PFSK-1 (cell line): ENCODE measurements at regions not wholly inside any gene's neighbourhood (a gene's known extent, or its start where the extent isn't known, plus 50 kb on each side); places are given as distances from the start of the nearest gene placed in this dataset.

Experiments used
- FOXP2 ChIP-seq: optimal IDR thresholded peaks from 2 replicates; pipeline ENCODE3; 2011; ENCODE audit warnings: borderline replicate concordance, control low read depth, inconsistent platforms; ENCODE audit not compliant: insufficient read depth; ENCODE audit errors: extremely low read length, extremely low read depth
- POLR2AphosphoS5 ChIP-seq: IDR thresholded peaks from 2 replicates; pipeline ENCODE4 v1.6.1; 2012; ENCODE audit warnings: low read depth, mild to moderate bottlenecking, control low read depth, low read length, moderate library complexity
- REST ChIP-seq, 2 experiments: IDR thresholded peaks; 2 replicates each; pipeline versions ENCODE4 v1.6.1 to v1.8.0; 2011 to 2012; ENCODE audit warnings: low read depth in 2 of 2, low read length in 2 of 2, control low read depth in 1 of 2, inconsistent platforms in 1 of 2, mild to moderate bottlenecking in 1 of 2, moderate library complexity in 1 of 2; ENCODE audit not compliant: insufficient read depth in 1 of 2
- SIN3A ChIP-seq: IDR thresholded peaks from 2 replicates; pipeline ENCODE4 v1.6.1; 2012; ENCODE audit warnings: mild to moderate bottlenecking, low read length, moderate library complexity, borderline replicate concordance; ENCODE audit not compliant: insufficient read depth
- TAF1 ChIP-seq: IDR thresholded peaks from 2 replicates; pipeline ENCODE4 v1.6.1; 2012; ENCODE audit warnings: low read length, control low read depth, borderline replicate concordance; ENCODE audit not compliant: insufficient read depth

- TF ChIP-seq TAF1 (no peak), FOXP2 (no peak), POLR2AphosphoS5 (no peak), SIN3A (no peak), REST (IDR thresholded peaks at IDR 0.05; ENCODE audit: insufficient read depth in 1 of 2, low read depth in 2 of 2, low read length in 2 of 2) (no peak)
Observed at GRCh38 chr21:23218667-23219066, 2220.5 kb downstream of the NCAM2 start.

GRCh38 chr21:23217597-23217996 lies 2219.4 kb downstream of the NCAM2 start:
- TF ChIP-seq REST (IDR thresholded peaks at IDR 0.05; ENCODE audit: insufficient read depth in 1 of 2, low read depth in 2 of 2, low read length in 2 of 2) (no peak), POLR2AphosphoS5 (no peak), TAF1 (no peak), FOXP2 (no peak), SIN3A (no peak)

GRCh38 chr21:23215261-23215660 lies 2217.1 kb downstream of the NCAM2 start:
- TF ChIP-seq POLR2AphosphoS5, result no peak
- TF ChIP-seq REST (IDR thresholded peaks at IDR 0.05; ENCODE audit: insufficient read depth in 1 of 2, low read depth in 2 of 2, low read length in 2 of 2), result no peak
- TF ChIP-seq TAF1, result no peak
- no peak for TF ChIP-seq SIN3A
- TF ChIP-seq FOXP2, result no peak
